IMR-90 (cell line): ENCODE measurements at regions not wholly inside any gene's neighbourhood (a gene's known extent, or its start where the extent isn't known, plus 50 kb on each side); places are given as distances from the start of the nearest gene placed in this dataset.

Experiments used
- ATAC-seq: fragments of 200-7000 bp; cut with Tn5 transposase; 2 replicates; pipeline ENCODE4 v1.9.1; 2020; ENCODE audit warnings: low read depth, mild to moderate bottlenecking, moderate library complexity
- BruUV-seq: library from RNA; stranded (reverse); fragments of 400-500 nt; replicated peaks from 2 replicates; lab custom pipeline; 2021; lab: Mats Ljungman, UMichigan
- CTCF ChIA-PET: fragments of 300-600 bp; formaldehyde crosslinking; extraction: SDS; loops from one replicate; lab custom pipeline; 2021; ENCODE audit warnings: antibody characterized with exemption; lab: Yijun Ruan, JAX
- POLR2A ChIA-PET: fragments of 300-600 bp; sonication (Branson Sonifier 250); formaldehyde crosslinking; loops from one replicate; lab custom pipeline; 2022; ENCODE audit warnings: antibody characterized with exemption; ENCODE audit not compliant: unreplicated experiment; lab: Charles Lee
- DNase-seq: peaks from one replicate; pipeline ENCODE4 v3.0.0; 2013
- H2AFZ ChIP-seq: replicated peaks from 2 replicates; pipeline ENCODE3; 2013; ENCODE audit warnings: low read length, mild to moderate bottlenecking; ENCODE audit not compliant: poor library complexity
- H2AK5ac ChIP-seq: 2 replicates; pipeline ENCODE4 v1.6.1; 2013; ENCODE audit warnings: low read depth, low read length, inconsistent platforms
- H2AK9ac ChIP-seq: replicated peaks from 2 replicates; pipeline ENCODE3; 2013; ENCODE audit warnings: mild to moderate bottlenecking, low read depth, low read length, moderate library complexity; ENCODE audit not compliant: poor library complexity
- H2BK120ac ChIP-seq: 2 replicates; pipeline ENCODE4 v1.6.1; 2013; ENCODE audit warnings: low read depth, low read length, inconsistent platforms
- H2BK15ac ChIP-seq: 3 replicates; pipeline ENCODE4 v1.6.1; 2013; ENCODE audit warnings: low read depth, low read length, inconsistent platforms
- H2BK20ac ChIP-seq: 2 replicates; pipeline ENCODE4 v1.6.1; 2013; ENCODE audit warnings: low read depth, mild to moderate bottlenecking, inconsistent platforms, low read length, moderate library complexity
- H2BK5ac ChIP-seq: 2 replicates; pipeline ENCODE4 v1.6.1; 2013; ENCODE audit warnings: mild to moderate bottlenecking, low read depth, low read length, inconsistent platforms; ENCODE audit not compliant: poor library complexity, severe bottlenecking
- H3K14ac ChIP-seq: replicated peaks from 2 replicates; pipeline ENCODE4 v1.6.1; 2013; ENCODE audit warnings: low read depth, low read length, inconsistent platforms
- H3K18ac ChIP-seq: 2 replicates; pipeline ENCODE4 v1.6.1; 2013; ENCODE audit warnings: low read depth, low read length, control low read depth
- H3K23ac ChIP-seq: 2 replicates; pipeline ENCODE4 v1.6.1; 2013; ENCODE audit warnings: low read depth, low read length, inconsistent platforms
- H3K27ac ChIP-seq: 2 replicates; pipeline ENCODE4 v1.5.1; 2013; ENCODE audit warnings: mild to moderate bottlenecking, control low read depth, low read length; ENCODE audit not compliant: insufficient read depth
- H3K27me3 ChIP-seq: 2 replicates; pipeline ENCODE4 v1.6.1; 2013; ENCODE audit warnings: low read length; ENCODE audit not compliant: control insufficient read depth, insufficient read depth
- H3K36me3 ChIP-seq: 2 replicates; pipeline ENCODE4 v1.6.1; 2013; ENCODE audit warnings: low read length, mixed read lengths; ENCODE audit not compliant: control insufficient read depth, insufficient read depth
- H3K4ac ChIP-seq: 2 replicates; pipeline ENCODE4 v1.6.1; 2013; ENCODE audit warnings: low read depth, low read length, inconsistent platforms
- H3K4me1 ChIP-seq: 2 replicates; pipeline ENCODE4 v1.6.1; 2013; ENCODE audit warnings: low read length, mixed read lengths; ENCODE audit not compliant: control insufficient read depth, insufficient read depth
- H3K4me2 ChIP-seq: 2 replicates; pipeline ENCODE4 v1.6.1; 2013; ENCODE audit warnings: low read depth, mild to moderate bottlenecking, control low read depth, low read length, moderate library complexity
- H3K4me3 ChIP-seq: 2 replicates; pipeline ENCODE4 v1.5.1; 2013; ENCODE audit warnings: low read depth, mild to moderate bottlenecking, control low read depth, low read length, moderate library complexity; ENCODE audit not compliant: insufficient read depth
- H3K56ac ChIP-seq: 2 replicates; pipeline ENCODE4 v1.6.1; 2013; ENCODE audit warnings: low read length, inconsistent platforms; ENCODE audit not compliant: insufficient read depth; ENCODE audit errors: extremely low read depth
- H3K79me1 ChIP-seq, 2 experiments: 2 replicates each; pipeline ENCODE4 v1.6.1; 2013; ENCODE audit warnings: low read length in 2 of 2, inconsistent platforms in 1 of 2, low read depth in 1 of 2
- H3K9ac ChIP-seq: 2 replicates; pipeline ENCODE4 v1.6.1; 2013; ENCODE audit warnings: low read depth, low read length, control low read depth
- H3K9me1 ChIP-seq: 2 replicates; pipeline ENCODE4 v1.6.1; 2013; ENCODE audit warnings: low read length, inconsistent platforms; ENCODE audit not compliant: insufficient read depth
- H3K9me3 ChIP-seq: 2 replicates; pipeline ENCODE4 v1.6.1; 2013; ENCODE audit warnings: low read length; ENCODE audit not compliant: control insufficient read depth, insufficient read depth
- H4K20me1 ChIP-seq: 2 replicates; pipeline ENCODE4 v1.6.1; 2013; ENCODE audit warnings: low read length, inconsistent platforms; ENCODE audit not compliant: insufficient read depth
- H4K5ac ChIP-seq: 2 replicates; pipeline ENCODE4 v1.6.1; 2013; ENCODE audit warnings: mild to moderate bottlenecking, low read depth, low read length, control low read depth
- H4K8ac ChIP-seq, 2 experiments: 2 replicates each; pipeline ENCODE4 v1.6.1; 2013; ENCODE audit warnings: low read depth in 2 of 2, low read length in 2 of 2, control low read depth in 1 of 2, inconsistent platforms in 1 of 2
- H4K91ac ChIP-seq: 2 replicates; pipeline ENCODE4 v1.6.1; 2013; ENCODE audit warnings: low read depth, low read length, inconsistent platforms; ENCODE audit not compliant: insufficient read depth
- BHLHE40 ChIP-seq: fragments of 150-350 bp; IDR thresholded peaks from 2 replicates; pipeline ENCODE4 v1.6.1; 2016; ENCODE audit warnings: mild to moderate bottlenecking, low read depth, low read length
- CHD1 ChIP-seq: IDR thresholded peaks from 2 replicates; pipeline ENCODE4 v1.6.1; 2012; ENCODE audit warnings: low read depth, low read length, improper control_type of control experiment
- FOS ChIP-seq: fragments of 150-350 bp; IDR thresholded peaks from 2 replicates; pipeline ENCODE4 v1.6.1; 2016; ENCODE audit warnings: low read depth, low read length
- MAFK ChIP-seq: IDR thresholded peaks from 2 replicates; pipeline ENCODE4 v1.6.1; 2012; ENCODE audit warnings: low read depth, low read length, improper control_type of control experiment
- MXI1 ChIP-seq: IDR thresholded peaks from 2 replicates; pipeline ENCODE4 v1.6.1; 2012; ENCODE audit warnings: low read depth, mild to moderate bottlenecking, low read length, moderate library complexity, borderline replicate concordance
- NFE2L2 ChIP-seq: fragments of 150-350 bp; IDR thresholded peaks from 2 replicates; pipeline ENCODE4 v1.6.1; 2016; ENCODE audit warnings: low read depth, mild to moderate bottlenecking, low read length
- whole genome bisulfite sequencing, 2 experiments: methylation state at CpG; one replicate each; pipeline versions ENCODE4 v1.1.5 to v1.1.7; 2013; ENCODE audit warnings: missing lambda C conversion rate in 2 of 2; ENCODE audit not compliant: insufficient read length in 1 of 2; ENCODE audit errors: extremely low coverage in 2 of 2; 5-methylcytosine and 5-hydroxymethylcytosine counted together
- dilution Hi-C: fragments of 300-500 bp; cut with HindIII; formaldehyde crosslinking; loops from one replicate; pipeline ENCODE4 v1.14.3; 2018; ENCODE audit warnings: low sequenced_read_pairs; ENCODE audit not compliant: unreplicated experiment
- in situ Hi-C: fragments of 300-500 bp; cut with MboI; formaldehyde crosslinking; loops from 3 replicates; pipeline ENCODE4 v1.14.3; 2019; ENCODE audit warnings: low sequenced_read_pairs, inconsistent platforms, mixed read lengths
- intact Hi-C: fragments of 100-400 bp; cut with micrococcal nuclease; formaldehyde crosslinking; loops from 2 replicates; pipeline ENCODE4 v1.10.0; 2022
- TF ChIP-seq, protein P1 (sequence below): fragments of 150-350 bp; IDR thresholded peaks from 2 replicates; pipeline ENCODE4 v1.6.1; 2017; ENCODE audit warnings: mild to moderate bottlenecking, antibody characterized with exemption, low read length, low read depth
- TF ChIP-seq, protein P2 (sequence below): fragments of 150-350 bp; IDR thresholded peaks from 2 replicates; pipeline ENCODE4 v1.6.1; 2016; ENCODE audit warnings: low read depth, mild to moderate bottlenecking, low read length, moderate library complexity, borderline replicate concordance

DNA sequence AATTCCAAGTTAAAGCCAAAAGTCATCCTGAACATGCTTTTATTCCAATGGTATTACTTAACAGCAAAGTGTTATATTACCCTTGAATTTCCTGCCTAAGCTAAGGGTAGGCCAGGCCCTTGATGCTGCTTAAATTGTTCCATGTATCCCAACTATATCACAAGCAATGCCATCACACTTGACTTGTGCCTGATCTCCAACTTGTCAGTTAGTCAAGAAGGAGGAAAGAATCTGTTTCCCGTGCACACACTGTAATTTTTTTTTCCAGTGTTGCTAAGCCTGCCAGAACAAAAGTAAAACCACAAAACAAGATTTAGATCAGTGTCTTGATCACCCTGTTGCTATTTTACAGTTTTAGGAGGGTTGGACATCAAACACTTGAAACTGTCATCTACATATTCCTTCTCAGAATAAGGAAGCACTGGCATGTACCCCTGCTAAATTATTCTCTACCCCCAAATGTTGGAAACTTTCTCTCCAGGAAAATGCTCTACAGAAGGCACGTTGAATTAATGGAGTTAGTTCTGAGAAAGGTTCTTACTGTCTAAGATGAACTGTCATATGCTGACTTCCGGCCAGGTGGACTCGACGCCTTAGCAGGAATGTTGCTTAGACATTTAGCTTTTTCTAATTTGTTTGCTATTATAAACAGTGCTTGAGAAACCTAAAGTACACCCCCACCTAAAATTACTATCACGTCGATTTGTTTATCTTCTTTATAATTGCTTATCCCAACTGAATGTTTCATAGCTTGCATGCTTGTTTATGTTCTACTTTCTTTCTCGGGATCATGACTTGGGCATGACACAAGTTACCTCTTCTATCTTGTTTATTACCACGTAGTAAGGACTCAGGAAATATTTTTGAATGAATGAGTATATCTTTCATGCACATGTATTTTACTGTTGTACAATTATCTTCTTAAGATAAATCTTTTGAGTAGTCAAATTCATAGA is 105.5 kb upstream of the ZNF438 start:
- peak overlapping the region; percentile 96 for H2BK5ac ChIP-seq
- H2AK5ac ChIP-seq = peak overlapping the region; percentile 93
- dilution Hi-C loops (no loop called here), in situ Hi-C loops (loop anchor here (5.0 to 10.0 kb wide), 2 partner anchors 105 to 352 kb away; partner anchors contain the start of gene ZNF438), intact Hi-C loops (loop anchor here (5.0 to 10.0 kb wide), 2 partner anchors 180 to 382 kb away; partner anchors contain the start of gene ZEB1)
- no CpG with 5 or more reads among the region's 9 CpGs for WGBS, 2 experiments
- BruUV-seq = no TSS peak
- H3K4me1 ChIP-seq = peaks cover 31% of the 10 kb centered on the region
- H3K4me2 ChIP-seq = peak overlapping the region; percentile 1; the same call in 1 of the 2 replicates
- H2AFZ ChIP-seq = no peak overlapping the region
- no peaks in the 10 kb centered on the region for H3K27me3 ChIP-seq
- H3K36me3 ChIP-seq = no peaks in the 10 kb centered on the region
- no peaks in the 10 kb centered on the region for H4K20me1 ChIP-seq
- H3K23ac ChIP-seq = peak overlapping the region; percentile 85
- peak overlapping the region; percentile 87; the same call in 1 of the 2 replicates for H3K18ac ChIP-seq
- H3K4ac ChIP-seq = peak overlapping the region; percentile 99
- H2BK20ac ChIP-seq = peak overlapping the region; percentile 98
- ChIA-PET CTCF (interaction anchor here (0.6 to 0.9 kb wide), 2 partner anchors 333 to 386 kb away, joined by 3 read pairs; no protein-coding TSS in a partner anchor), POLR2A (interaction anchor here (0.9 to 1.4 kb wide), 4 partner anchors 125 to 184 kb away, joined by 3 to 4 read pairs (median 4); no protein-coding TSS in a partner anchor)
- peaks cover 6 to 51% of the 10 kb centered on the region in 2 experiments; a peak in 3 of 4 replicates for H3K79me1 ChIP-seq
- ATAC-seq = peak; percentile 17
- H3K9me3 ChIP-seq = no peaks in the 10 kb centered on the region
- TF ChIP-seq, protein P1, sequence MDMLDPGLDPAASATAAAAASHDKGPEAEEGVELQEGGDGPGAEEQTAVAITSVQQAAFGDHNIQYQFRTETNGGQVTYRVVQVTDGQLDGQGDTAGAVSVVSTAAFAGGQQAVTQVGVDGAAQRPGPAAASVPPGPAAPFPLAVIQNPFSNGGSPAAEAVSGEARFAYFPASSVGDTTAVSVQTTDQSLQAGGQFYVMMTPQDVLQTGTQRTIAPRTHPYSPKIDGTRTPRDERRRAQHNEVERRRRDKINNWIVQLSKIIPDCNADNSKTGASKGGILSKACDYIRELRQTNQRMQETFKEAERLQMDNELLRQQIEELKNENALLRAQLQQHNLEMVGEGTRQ = no peak
- TF ChIP-seq FOS (0 out of 2 replicates have a peak, but pooled peaks have one; percentile 4), CHD1 (no peak), MAFK (no peak), BHLHE40 (peak; percentile 40), NFE2L2 (no peak), MXI1 (no peak)
- TF ChIP-seq, protein P2, sequence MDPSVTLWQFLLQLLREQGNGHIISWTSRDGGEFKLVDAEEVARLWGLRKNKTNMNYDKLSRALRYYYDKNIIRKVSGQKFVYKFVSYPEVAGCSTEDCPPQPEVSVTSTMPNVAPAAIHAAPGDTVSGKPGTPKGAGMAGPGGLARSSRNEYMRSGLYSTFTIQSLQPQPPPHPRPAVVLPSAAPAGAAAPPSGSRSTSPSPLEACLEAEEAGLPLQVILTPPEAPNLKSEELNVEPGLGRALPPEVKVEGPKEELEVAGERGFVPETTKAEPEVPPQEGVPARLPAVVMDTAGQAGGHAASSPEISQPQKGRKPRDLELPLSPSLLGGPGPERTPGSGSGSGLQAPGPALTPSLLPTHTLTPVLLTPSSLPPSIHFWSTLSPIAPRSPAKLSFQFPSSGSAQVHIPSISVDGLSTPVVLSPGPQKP = no peak
- peak overlapping the region; percentile 96 for H4K91ac ChIP-seq
- peak; percentile 69 for DNase-seq
- H4K5ac ChIP-seq = peak overlapping the region; percentile 55; the same call in 1 of the 2 replicates
- peak overlapping the region; percentile 81 to 93 for H4K8ac ChIP-seq
- H3K56ac ChIP-seq = peak overlapping the region; percentile 82
- peak overlapping the region; percentile 84 for H2BK15ac ChIP-seq
- peak overlapping the region; percentile 92 for H3K27ac ChIP-seq
- peak overlapping the region; percentile 81 for H3K14ac ChIP-seq
- no peak overlapping the region for H3K4me3 ChIP-seq
- H2AK9ac ChIP-seq = no peak overlapping the region
- H3K9me1 ChIP-seq = peaks cover 38% of the 10 kb centered on the region
- H3K9ac ChIP-seq = peak overlapping the region; percentile 45; the same call in 1 of the 2 replicates
- peak overlapping the region; percentile 98 for H2BK120ac ChIP-seq
